ENCODE measurements at regions not wholly inside any gene's neighbourhood (a gene's known extent, or its start where the extent isn't known, plus 50 kb on each side); places are given as distances from the start of the nearest gene placed in this dataset.

DNA sequence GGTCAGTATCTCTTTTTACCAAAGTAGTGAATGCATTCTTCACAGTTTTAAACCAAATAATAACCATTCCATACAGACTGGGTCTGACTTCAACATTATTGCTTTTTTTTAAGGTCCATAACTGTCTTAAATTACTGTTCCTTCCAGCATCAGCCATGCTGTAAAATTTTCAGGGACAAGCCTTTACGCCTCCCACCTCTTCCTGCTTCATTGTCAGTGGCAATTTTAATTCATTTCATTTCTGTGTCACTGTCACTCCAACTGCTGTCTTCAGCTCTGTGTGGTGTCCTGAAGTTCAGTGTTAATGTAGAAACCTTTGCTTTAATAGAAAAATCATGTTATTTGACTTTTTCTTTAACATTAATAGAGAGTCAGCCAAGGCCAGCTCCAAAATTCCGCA lies 365.6 kb upstream of the PTBP2 start:
- no peak overlapping the region for H3K27ac ChIP-seq (ENCODE audit: low read length)
- H3K36me3 ChIP-seq (ENCODE audit: control insufficient read depth, insufficient read depth, low read length): no peaks in the 10 kb centered on the region
- no peaks in the 10 kb centered on the region for H3K9me3 ChIP-seq (ENCODE audit: control insufficient read depth, low read depth, low read length)
- H3K4me1 ChIP-seq (ENCODE audit: control insufficient read depth, insufficient read depth, low read length): no peaks in the 10 kb centered on the region
- H3K27me3 ChIP-seq (ENCODE audit: control insufficient read depth, insufficient read depth, low read length): no peaks in the 10 kb centered on the region
- H3K4me3 ChIP-seq (ENCODE audit: low read length): no peak overlapping the region
- no peak for DNase-seq
- no CpG with 5 or more reads among the region's 2 CpGs for WGBS (ENCODE audit: insufficient coverage, low lambda C conversion rate)

DNA sequence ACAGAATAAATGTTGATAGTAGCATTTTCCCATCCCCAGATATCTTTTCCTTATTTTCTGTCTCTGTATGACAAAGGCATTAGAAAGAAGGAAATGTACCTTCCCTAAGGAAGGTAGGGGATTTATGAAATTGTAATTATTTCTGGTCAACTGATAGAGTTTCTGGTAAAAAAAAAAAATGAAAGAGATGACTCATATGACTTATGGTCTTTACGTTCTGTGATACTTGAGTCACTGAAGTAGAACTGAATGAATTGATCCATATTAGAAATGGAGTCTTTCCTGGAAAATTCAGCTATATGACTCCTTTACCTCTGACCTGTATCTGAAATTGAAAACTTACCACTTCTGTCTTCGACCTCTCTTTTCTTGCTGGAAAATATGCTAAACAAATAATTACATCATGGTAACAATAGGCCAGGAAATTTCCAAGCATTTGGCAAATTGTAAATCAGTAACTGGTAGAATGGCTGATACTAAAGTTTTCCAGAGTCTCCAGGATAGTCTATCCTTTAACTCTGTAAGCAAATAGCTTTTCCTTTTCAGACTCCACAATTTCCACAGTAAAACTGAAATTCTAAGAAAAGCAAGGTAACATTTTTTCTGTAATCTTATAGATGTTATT lies 364.3 kb upstream of the PTBP2 start:
- H3K4me3 ChIP-seq (ENCODE audit: low read length): no peak overlapping the region
- H3K36me3 ChIP-seq (ENCODE audit: control insufficient read depth, insufficient read depth, low read length): no peaks in the 10 kb centered on the region
- WGBS (ENCODE audit: insufficient coverage, low lambda C conversion rate): 60% methylated on average over 1 of the region's 2 CpGs
- H3K4me1 ChIP-seq (ENCODE audit: control insufficient read depth, insufficient read depth, low read length): no peaks in the 10 kb centered on the region
- no peaks in the 10 kb centered on the region for H3K27me3 ChIP-seq (ENCODE audit: control insufficient read depth, insufficient read depth, low read length)
- H3K27ac ChIP-seq (ENCODE audit: low read length): no peak overlapping the region
- DNase-seq: no peak
- H3K9me3 ChIP-seq (ENCODE audit: control insufficient read depth, low read depth, low read length): no peaks in the 10 kb centered on the region

DNA sequence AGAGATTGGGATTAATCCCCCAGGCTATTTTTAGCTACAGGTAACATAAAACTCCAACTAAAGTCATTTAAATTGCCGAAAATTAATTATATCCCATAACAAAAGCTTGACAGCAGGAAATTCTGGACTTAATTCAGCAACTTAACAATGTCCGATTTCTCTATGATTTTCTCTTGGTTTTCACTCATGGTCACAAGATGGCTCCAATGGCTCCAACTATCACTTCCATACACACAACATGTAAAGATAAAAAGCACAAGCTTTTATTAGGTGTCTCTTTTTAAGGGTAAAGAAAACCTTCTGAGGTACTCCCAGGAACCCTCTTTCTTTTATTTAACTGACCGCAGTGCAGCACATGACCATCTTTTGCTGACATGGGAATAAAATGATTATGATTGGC lies 363.5 kb upstream of the PTBP2 start:
- Histone ChIP-seq H3K4me3 (ENCODE audit: low read length) (no peak overlapping the region), H3K27me3 (ENCODE audit: control insufficient read depth, insufficient read depth, low read length) (no peaks in the 10 kb centered on the region), H3K9me3 (ENCODE audit: control insufficient read depth, low read depth, low read length) (no peaks in the 10 kb centered on the region), H3K27ac (ENCODE audit: low read length) (no peak overlapping the region), H3K4me1 (ENCODE audit: control insufficient read depth, insufficient read depth, low read length) (no peaks in the 10 kb centered on the region), H3K36me3 (ENCODE audit: control insufficient read depth, insufficient read depth, low read length) (no peaks in the 10 kb centered on the region)
- DNase-seq: no peak
- no CpG with 5 or more reads among the region's 3 CpGs for WGBS (ENCODE audit: insufficient coverage, low lambda C conversion rate)

DNA sequence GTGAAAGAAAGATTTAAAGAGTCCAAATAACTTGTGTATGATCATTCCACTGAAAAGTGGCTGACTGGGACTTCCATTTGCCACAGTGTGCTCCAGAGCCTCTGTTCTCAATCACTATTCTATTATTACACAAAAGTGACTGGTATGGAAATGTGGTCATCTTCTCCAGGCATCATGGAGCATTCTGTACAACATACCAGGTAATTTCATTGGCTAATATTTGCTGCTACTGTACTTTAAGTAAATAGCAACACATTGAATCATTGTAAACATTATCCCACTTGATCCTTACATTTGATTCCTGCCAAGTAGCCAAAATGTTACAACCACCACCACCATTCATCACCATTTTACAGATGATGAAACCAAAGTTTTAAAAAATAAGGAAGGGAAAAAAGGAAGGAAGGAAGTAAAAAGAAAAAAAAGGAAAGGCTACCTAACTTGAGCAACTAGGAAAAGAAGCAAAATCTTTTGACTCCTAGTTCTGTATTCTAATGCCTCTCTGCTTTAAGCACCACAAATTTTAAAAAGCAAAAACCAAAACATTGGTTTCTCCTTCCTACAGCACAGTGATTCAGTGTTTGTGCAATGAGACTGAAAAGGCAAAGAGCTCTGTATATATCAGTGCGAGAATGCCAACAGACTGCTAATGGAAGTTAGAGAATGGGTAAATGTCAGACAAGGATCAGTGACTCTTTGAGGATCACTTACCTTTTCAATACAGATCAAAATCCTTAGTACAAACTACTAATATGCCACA lies 361.4 kb upstream of the PTBP2 start:
- no peak for DNase-seq
- no peaks in the 10 kb centered on the region for H3K4me1 ChIP-seq (ENCODE audit: control insufficient read depth, insufficient read depth, low read length)
- H3K27me3 ChIP-seq (ENCODE audit: control insufficient read depth, insufficient read depth, low read length): no peaks in the 10 kb centered on the region
- H3K4me3 ChIP-seq (ENCODE audit: low read length): no peak overlapping the region
- WGBS (ENCODE audit: insufficient coverage, low lambda C conversion rate): no CpG with 5 or more reads among the region's 1 CpG
- H3K9me3 ChIP-seq (ENCODE audit: control insufficient read depth, low read depth, low read length): no peaks in the 10 kb centered on the region
- no peak overlapping the region for H3K27ac ChIP-seq (ENCODE audit: low read length)
- no peaks in the 10 kb centered on the region for H3K36me3 ChIP-seq (ENCODE audit: control insufficient read depth, insufficient read depth, low read length)

DNA sequence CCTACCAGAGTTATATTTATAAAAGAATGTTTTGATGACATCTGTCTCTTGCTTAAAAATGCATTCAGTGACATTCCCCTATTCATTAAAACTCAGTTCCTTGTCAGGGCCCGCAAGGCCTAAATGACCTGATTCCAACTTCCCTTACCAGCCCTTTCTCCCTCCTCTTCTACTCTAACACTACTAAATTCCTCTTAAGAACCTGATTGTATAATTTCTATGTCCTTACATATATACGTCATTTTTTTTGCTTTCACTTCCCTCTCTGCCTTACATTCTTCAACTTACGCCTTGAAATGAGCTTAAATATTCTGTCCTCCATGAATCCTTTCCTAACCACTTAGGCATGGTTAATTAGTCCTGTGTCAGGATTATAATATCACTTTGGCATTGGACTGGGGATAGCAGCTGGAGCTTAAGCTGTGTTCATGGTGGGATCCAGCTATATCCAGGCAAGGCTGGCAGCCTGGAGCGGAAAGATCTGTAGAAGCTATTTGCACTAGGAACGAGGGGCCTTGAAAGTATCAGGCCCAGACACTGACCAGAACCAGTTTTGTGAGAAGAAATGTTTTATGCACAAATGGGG lies 360.2 kb upstream of the PTBP2 start:
- no peak for DNase-seq
- Histone ChIP-seq H3K4me1 (ENCODE audit: control insufficient read depth, insufficient read depth, low read length) (no peaks in the 10 kb centered on the region), H3K27me3 (ENCODE audit: control insufficient read depth, insufficient read depth, low read length) (no peaks in the 10 kb centered on the region), H3K27ac (ENCODE audit: low read length) (no peak overlapping the region), H3K9me3 (ENCODE audit: control insufficient read depth, low read depth, low read length) (no peaks in the 10 kb centered on the region), H3K36me3 (ENCODE audit: control insufficient read depth, insufficient read depth, low read length) (no peaks in the 10 kb centered on the region), H3K4me3 (ENCODE audit: low read length) (no peak overlapping the region)
- WGBS (ENCODE audit: insufficient coverage, low lambda C conversion rate): 82% methylated on average over 2 of the region's 5 CpGs

DNA sequence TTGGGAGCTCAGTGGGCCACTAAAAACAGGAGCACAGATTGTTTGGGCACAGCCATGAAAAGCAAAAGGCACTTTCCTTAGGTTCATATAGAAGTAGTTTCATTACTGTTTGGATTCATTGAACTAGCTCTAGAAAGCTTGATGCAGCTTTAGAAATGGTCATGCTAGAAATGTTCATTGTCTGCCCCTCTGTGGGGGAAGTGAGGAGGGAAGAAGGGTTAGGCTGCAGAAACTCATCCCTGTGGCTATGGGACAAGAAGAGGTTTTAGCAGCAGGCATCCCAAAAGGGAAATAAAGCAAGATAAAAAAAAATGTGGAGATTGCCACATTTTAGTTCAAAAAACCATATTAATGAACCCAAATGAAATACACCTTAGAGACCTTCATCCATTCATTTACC lies 359.6 kb upstream of the PTBP2 start:
- no peak overlapping the region for H3K27ac ChIP-seq (ENCODE audit: low read length)
- DNase-seq: no peak
- no peaks in the 10 kb centered on the region for H3K9me3 ChIP-seq (ENCODE audit: control insufficient read depth, low read depth, low read length)
- H3K27me3 ChIP-seq (ENCODE audit: control insufficient read depth, insufficient read depth, low read length): no peaks in the 10 kb centered on the region
- H3K4me1 ChIP-seq (ENCODE audit: control insufficient read depth, insufficient read depth, low read length): no peaks in the 10 kb centered on the region
- H3K4me3 ChIP-seq (ENCODE audit: low read length): no peak overlapping the region
- no peaks in the 10 kb centered on the region for H3K36me3 ChIP-seq (ENCODE audit: control insufficient read depth, insufficient read depth, low read length)

DNA sequence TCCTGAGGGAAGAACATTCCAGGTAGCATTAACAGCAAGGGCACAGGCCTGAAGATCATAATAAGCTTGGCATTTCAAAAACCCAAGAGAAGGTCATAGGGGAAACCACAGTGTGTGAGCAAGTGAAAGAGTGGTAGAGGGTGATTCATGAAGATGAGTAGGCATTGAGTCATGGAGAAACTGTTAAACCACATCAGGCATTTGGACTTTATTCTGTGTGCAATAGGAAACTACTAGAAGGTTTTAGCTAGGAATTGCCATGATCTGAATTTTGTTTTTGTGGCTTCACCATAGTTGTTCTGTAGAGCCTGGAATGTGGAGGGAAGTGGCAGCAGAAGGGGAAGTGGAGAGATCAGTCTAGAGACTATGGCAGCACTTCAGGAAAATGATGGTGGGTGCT lies 359.0 kb upstream of the PTBP2 start:
- no peak overlapping the region for H3K4me3 ChIP-seq (ENCODE audit: low read length)
- H3K4me1 ChIP-seq (ENCODE audit: control insufficient read depth, insufficient read depth, low read length): no peaks in the 10 kb centered on the region
- no peaks in the 10 kb centered on the region for H3K36me3 ChIP-seq (ENCODE audit: control insufficient read depth, insufficient read depth, low read length)
- DNase-seq: no peak
- H3K9me3 ChIP-seq (ENCODE audit: control insufficient read depth, low read depth, low read length): no peaks in the 10 kb centered on the region
- H3K27me3 ChIP-seq (ENCODE audit: control insufficient read depth, insufficient read depth, low read length): no peaks in the 10 kb centered on the region
- H3K27ac ChIP-seq (ENCODE audit: low read length): no peak overlapping the region

DNA sequence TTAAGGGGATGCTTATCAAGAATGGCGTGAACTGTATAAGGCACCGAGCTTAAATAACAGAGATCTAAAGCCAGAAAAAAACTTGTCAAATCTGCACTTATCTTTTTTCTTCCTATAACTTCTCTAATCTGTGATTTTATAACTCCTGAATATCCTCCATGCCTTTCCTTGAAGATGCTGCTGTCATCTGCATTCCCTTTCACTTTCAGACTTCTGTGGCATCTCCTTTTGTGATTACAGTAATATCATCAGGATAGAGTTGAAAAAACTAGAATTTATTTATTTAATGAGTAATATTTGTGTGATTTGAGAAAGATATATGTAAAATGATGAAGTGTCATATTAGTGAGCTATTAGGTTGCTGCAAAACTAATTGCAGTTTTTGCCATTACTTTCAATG lies 357.8 kb upstream of the PTBP2 start:
- H3K9me3 ChIP-seq (ENCODE audit: control insufficient read depth, low read depth, low read length): no peaks in the 10 kb centered on the region
- 83% methylated on average over 1 of the region's 2 CpGs for WGBS (ENCODE audit: insufficient coverage, low lambda C conversion rate)
- H3K4me1 ChIP-seq (ENCODE audit: control insufficient read depth, insufficient read depth, low read length): no peaks in the 10 kb centered on the region
- H3K27me3 ChIP-seq (ENCODE audit: control insufficient read depth, insufficient read depth, low read length): no peaks in the 10 kb centered on the region
- no peak overlapping the region for H3K27ac ChIP-seq (ENCODE audit: low read length)
- no peaks in the 10 kb centered on the region for H3K36me3 ChIP-seq (ENCODE audit: control insufficient read depth, insufficient read depth, low read length)
- H3K4me3 ChIP-seq (ENCODE audit: low read length): no peak overlapping the region
- DNase-seq: no peak

DNA sequence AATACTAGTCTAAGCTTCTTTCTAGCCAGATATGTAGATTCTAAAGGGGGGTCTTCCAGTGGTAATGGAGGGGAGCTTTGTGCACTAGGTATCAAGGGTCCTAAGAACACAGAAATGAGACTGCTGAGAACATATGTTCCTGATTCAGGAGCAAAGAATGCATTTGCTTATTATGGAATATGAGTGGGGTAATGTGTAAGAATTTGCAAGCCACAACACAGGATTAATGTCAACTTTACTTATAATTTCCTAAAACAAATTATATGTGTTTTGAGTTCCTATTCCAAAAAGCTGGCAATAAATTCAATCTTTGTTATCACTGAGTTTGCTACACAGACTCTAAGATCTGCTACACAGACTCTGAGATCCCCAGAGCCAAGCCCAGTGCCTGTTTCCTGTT lies 357.0 kb upstream of the PTBP2 start:
- H3K36me3 ChIP-seq (ENCODE audit: control insufficient read depth, insufficient read depth, low read length): no peaks in the 10 kb centered on the region
- no peaks in the 10 kb centered on the region for H3K9me3 ChIP-seq (ENCODE audit: control insufficient read depth, low read depth, low read length)
- DNase-seq: no peak
- no peak overlapping the region for H3K27ac ChIP-seq (ENCODE audit: low read length)
- H3K27me3 ChIP-seq (ENCODE audit: control insufficient read depth, insufficient read depth, low read length): no peaks in the 10 kb centered on the region
- H3K4me1 ChIP-seq (ENCODE audit: control insufficient read depth, insufficient read depth, low read length): no peaks in the 10 kb centered on the region
- H3K4me3 ChIP-seq (ENCODE audit: low read length): no peak overlapping the region

DNA sequence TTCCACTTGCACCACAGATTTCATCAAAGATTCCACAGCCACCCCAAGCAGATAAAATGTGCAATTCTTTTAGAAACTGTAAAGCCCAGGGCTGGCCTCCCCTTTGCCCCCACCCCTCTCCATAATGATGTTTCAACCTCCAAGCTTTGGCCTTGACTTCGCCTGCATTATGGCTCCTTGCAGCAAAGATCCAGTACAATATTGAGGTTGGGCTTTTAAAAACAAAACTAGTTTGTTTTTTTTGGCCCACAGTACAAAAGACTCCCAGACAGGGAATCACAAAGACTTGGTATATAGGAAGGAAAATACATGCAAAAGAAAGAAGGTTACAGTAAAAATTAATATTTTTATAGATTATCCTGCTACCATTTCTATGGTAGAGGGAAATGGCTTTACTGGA lies 356.5 kb upstream of the PTBP2 start:
- H3K27ac ChIP-seq (ENCODE audit: low read length): no peak overlapping the region
- no peaks in the 10 kb centered on the region for H3K9me3 ChIP-seq (ENCODE audit: control insufficient read depth, low read depth, low read length)
- DNase-seq: no peak
- WGBS (ENCODE audit: insufficient coverage, low lambda C conversion rate): no CpG with 5 or more reads among the region's 1 CpG
- H3K4me3 ChIP-seq (ENCODE audit: low read length): no peak overlapping the region
- no peaks in the 10 kb centered on the region for H3K36me3 ChIP-seq (ENCODE audit: control insufficient read depth, insufficient read depth, low read length)
- no peaks in the 10 kb centered on the region for H3K27me3 ChIP-seq (ENCODE audit: control insufficient read depth, insufficient read depth, low read length)
- no peaks in the 10 kb centered on the region for H3K4me1 ChIP-seq (ENCODE audit: control insufficient read depth, insufficient read depth, low read length)
